Stimulated activated CD8-positive, alpha-beta memory T cell treated with anti-CD3 and anti-CD28 coated beads, Interleukin-7, amount 100 ng/mL, for 24 hours (primary cell): ENCODE measurements at regions not wholly inside any gene's neighbourhood (a gene's known extent, or its start where the extent isn't known, plus 50 kb on each side); places are given as distances from the start of the nearest gene placed in this dataset.

ENCODE experiments used
- DNase-seq: peaks from one replicate; pipeline ENCODE4 v3.0.0-alpha.2; 2020; ENCODE audit warnings: low read depth

GRCh38 chr4:53815281-53815680, 224.0 kb upstream of the LNX1 start:
- DNase-seq: no peak

GRCh38 chr4:53813998-53814397, 222.7 kb upstream of the LNX1 start:
- no peak for DNase-seq

GRCh38 chr4:53810643-53811042, 219.4 kb upstream of the LNX1 start:
- DNase-seq: no peak

- no peak for DNase-seq
Measured at GRCh38 chr4:53809816-53810215, 218.5 kb upstream of the LNX1 start.

GRCh38 chr4:53805291-53805690, 214.0 kb upstream of the LNX1 start:
- no peak for DNase-seq

- DNase-seq: no peak
Measured at GRCh38 chr4:53804719-53805118, 213.4 kb upstream of the LNX1 start.

- no peak for DNase-seq
Measured at GRCh38 chr4:53802500-53802899, 211.2 kb upstream of the LNX1 start.

- no peak for DNase-seq
Measured at GRCh38 chr4:53801373-53801772, 210.1 kb upstream of the LNX1 start.

- no peak for DNase-seq
Measured at GRCh38 chr4:53800741-53801140, 209.5 kb upstream of the LNX1 start.

GRCh38 chr4:53793096-53793495, 201.8 kb upstream of the LNX1 start:
- no peak for DNase-seq

GRCh38 chr4:53790286-53790685, 199.0 kb upstream of the LNX1 start:
- no peak for DNase-seq

GRCh38 chr4:53788621-53789020, 197.3 kb upstream of the LNX1 start:
- no peak for DNase-seq

GRCh38 chr4:53788011-53788410, 196.7 kb upstream of the LNX1 start:
- no peak for DNase-seq

- DNase-seq: no peak
Measured at GRCh38 chr4:53786632-53787031, 195.3 kb upstream of the LNX1 start.

- DNase-seq: no peak
Measured at GRCh38 chr4:53785996-53786395, 194.7 kb upstream of the LNX1 start.

- no peak for DNase-seq
Measured at GRCh38 chr4:53784112-53784511, 192.8 kb upstream of the LNX1 start.

GRCh38 chr4:53783208-53783859, 192.0 kb upstream of the LNX1 start:
- no peak for DNase-seq

GRCh38 chr4:53782458-53782845, 191.2 kb upstream of the LNX1 start:
- DNase-seq: no peak

GRCh38 chr4:53781629-53782457, 190.6 kb upstream of the LNX1 start:
- DNase-seq: no peak

GRCh38 chr4:53780736-53781400, 189.6 kb upstream of the LNX1 start:
- no peak for DNase-seq

- DNase-seq: no peak
Measured at GRCh38 chr4:53779025-53779424, 187.7 kb upstream of the LNX1 start.

- DNase-seq: no peak
Measured at GRCh38 chr4:53778155-53778554, 186.9 kb upstream of the LNX1 start.
